Middle frontal gyrus (tissue), 1 donor: ENCODE measurements at regions not wholly inside any gene's neighbourhood (a gene's known extent, or its start where the extent isn't known, plus 50 kb on each side); places are given as distances from the start of the nearest gene placed in this dataset.

Experiments used
- DNase-seq: peaks from one replicate; pipeline ENCODE4 v3.0.0-alpha.2; 2015; ENCODE audit warnings: low spot score; ENCODE audit errors: extremely low spot score

GRCh38 chr6:16857969-16858592 is 96.8 kb upstream of the ATXN1 start:
- DNase-seq: no peak

- no peak for DNase-seq
Measured at GRCh38 chr6:16855460-16855859, 94.2 kb upstream of the ATXN1 start.

- no peak for DNase-seq
Measured at GRCh38 chr6:16854986-16855385, 93.7 kb upstream of the ATXN1 start.

- no peak for DNase-seq
Measured at GRCh38 chr6:16852671-16853070, 91.4 kb upstream of the ATXN1 start.

- DNase-seq: no peak
Measured at GRCh38 chr6:16851758-16852157, 90.5 kb upstream of the ATXN1 start.

- no peak for DNase-seq
Measured at GRCh38 chr6:16851044-16851540, 89.8 kb upstream of the ATXN1 start.

- DNase-seq: no peak
Measured at GRCh38 chr6:16850681-16851026, 89.4 kb upstream of the ATXN1 start.

- DNase-seq: no peak
Measured at GRCh38 chr6:16849988-16850680, 88.9 kb upstream of the ATXN1 start.

GRCh38 chr6:16849280-16849987 is 88.2 kb upstream of the ATXN1 start:
- DNase-seq: no peak

GRCh38 chr6:16846399-16846778 is 85.1 kb upstream of the ATXN1 start:
- DNase-seq: no peak

- no peak for DNase-seq
Measured at GRCh38 chr6:16844183-16844582, 82.9 kb upstream of the ATXN1 start.

- DNase-seq: no peak
Measured at GRCh38 chr6:16842676-16843075, 81.4 kb upstream of the ATXN1 start.

GRCh38 chr6:16841241-16841640 is 80.0 kb upstream of the ATXN1 start:
- no peak for DNase-seq

GRCh38 chr6:16840725-16841124 is 79.5 kb upstream of the ATXN1 start:
- no peak for DNase-seq

- DNase-seq: no peak
Measured at GRCh38 chr6:16840291-16840690, 79.0 kb upstream of the ATXN1 start.

GRCh38 chr6:16839631-16840179 is 78.4 kb upstream of the ATXN1 start:
- no peak for DNase-seq

GRCh38 chr6:16837217-16837972 is 76.1 kb upstream of the ATXN1 start:
- no peak for DNase-seq

GRCh38 chr6:16836144-16836981 is 75.1 kb upstream of the ATXN1 start:
- DNase-seq: peak; percentile 29

- no peak for DNase-seq
Measured at GRCh38 chr6:16834242-16834641, 73.0 kb upstream of the ATXN1 start.

GRCh38 chr6:16832721-16833120 is 71.5 kb upstream of the ATXN1 start:
- DNase-seq: no peak
